ENCODE measurements at regions not wholly inside any gene's neighbourhood (a gene's known extent, or its start where the extent isn't known, plus 50 kb on each side); places are given as distances from the start of the nearest gene placed in this dataset.

DNA sequence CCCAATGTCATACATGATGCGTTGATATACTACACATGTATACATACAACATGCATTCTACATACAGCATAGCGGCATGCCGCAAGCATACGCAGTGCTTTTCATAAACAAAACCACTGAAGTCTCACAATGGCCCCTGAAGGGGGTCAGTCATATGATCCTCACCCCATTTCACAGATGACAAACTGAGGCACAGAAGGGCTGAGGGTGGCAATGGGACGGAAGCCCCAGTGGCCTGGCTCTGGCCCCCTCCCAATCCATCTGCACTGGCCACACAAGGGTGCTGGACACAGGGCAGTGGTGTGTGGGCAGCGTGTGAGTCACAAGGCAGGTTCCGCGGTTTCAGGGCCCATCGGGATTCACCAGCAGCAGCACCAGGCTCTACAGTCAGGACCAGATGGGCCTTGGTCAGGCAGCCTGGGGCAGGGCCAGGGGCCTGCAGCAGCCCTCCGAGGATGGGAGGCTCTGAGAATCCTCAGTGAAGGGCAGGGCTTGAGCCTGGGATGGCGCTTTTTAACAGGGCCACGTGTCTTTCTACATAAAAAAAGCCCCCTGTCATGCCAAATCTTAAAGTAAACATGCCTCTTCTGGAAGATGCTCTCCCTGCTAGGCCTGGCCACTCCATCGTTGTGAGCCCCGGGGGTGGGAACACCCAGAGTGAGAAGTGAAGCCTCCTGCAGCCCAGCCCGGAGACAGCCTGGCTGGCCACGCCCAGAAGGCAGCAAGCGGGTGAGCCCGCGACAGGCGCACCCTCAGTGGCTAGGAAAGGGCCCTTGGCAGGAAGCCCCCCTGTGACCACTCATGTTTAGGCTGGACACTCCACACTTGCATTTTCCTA lies 206.5 kb downstream of the CTTN start:
- DNase-seq (ENCODE audit: low read depth in 4 of 4, low spot score in 3 of 4) = no peak

DNA sequence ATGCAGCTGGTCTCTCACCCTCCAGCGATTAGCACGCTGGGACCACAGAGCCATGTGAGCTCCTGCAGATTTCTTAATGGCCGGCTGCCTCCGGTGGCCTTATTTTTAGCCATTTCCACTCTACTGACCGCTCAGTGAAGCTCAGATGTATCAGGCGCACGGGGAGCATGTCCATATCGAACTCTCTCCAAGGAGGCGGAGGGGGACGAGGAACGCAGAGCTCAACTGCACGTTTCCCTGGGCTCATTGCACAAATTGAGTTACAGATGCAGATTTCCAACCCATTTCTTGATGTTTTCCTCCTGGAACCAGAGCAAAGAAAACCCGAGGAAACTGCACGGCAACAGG lies 207.1 kb downstream of the CTTN start:
- DNase-seq (ENCODE audit: low read depth in 4 of 4, low spot score in 3 of 4) = no peak

DNA sequence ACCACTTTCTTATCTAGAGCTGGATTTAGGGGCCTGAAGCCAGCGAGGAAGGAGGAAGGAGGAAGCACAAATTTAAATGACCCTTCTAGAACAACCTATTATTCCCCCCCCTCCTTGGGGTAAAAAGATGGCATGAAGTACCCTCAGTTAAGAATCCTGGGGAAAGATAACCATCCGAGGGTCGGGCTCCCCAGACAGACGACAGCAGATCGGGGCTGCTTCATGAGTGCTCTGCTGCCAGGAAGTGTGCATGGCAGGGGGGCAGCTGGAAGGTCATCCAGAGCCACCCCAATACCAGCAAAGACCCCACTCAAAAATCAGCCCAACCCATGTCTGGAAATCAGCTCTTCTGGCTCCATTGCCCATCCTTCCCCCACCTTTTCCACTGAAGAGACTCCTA lies 207.5 kb downstream of the CTTN start:
- no peak for DNase-seq (ENCODE audit: low read depth in 4 of 4, low spot score in 3 of 4)

DNA sequence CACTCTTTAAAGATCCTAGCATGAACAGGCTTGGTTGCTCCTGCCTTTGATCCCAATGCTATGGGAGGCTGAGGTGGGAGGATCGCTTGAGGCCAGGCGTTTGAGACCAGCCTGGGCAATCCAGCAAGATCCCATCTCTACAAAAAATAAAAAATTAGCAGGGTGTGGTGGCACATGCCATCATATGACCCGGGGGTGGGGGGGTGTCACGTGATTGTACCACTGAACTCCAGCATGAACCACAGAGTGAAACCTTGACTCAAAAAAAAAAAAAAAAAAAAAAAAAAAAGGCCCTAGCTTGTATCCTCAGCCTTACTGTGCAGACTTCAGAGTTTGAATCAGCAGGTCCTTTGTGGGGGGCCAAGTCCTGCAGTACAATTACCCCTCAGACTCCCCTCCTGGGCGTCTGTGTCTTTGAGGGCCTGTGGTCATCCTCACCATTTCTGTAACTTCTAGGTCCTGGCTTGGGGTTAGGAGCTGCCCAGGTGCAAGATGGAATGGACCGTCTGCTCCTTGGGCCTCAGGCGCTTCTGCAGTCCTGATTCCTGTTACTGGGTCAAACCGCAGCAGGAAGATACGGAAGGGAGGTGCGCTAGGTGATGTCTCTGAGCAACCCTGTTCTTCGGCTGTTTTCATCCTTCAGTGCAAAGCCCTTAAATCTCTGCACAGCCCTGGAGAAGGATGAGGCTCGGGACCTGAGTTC lies 208.1 kb downstream of the CTTN start:
- DNase-seq (ENCODE audit: low read depth in 4 of 4, low spot score in 3 of 4) = no peak

DNA sequence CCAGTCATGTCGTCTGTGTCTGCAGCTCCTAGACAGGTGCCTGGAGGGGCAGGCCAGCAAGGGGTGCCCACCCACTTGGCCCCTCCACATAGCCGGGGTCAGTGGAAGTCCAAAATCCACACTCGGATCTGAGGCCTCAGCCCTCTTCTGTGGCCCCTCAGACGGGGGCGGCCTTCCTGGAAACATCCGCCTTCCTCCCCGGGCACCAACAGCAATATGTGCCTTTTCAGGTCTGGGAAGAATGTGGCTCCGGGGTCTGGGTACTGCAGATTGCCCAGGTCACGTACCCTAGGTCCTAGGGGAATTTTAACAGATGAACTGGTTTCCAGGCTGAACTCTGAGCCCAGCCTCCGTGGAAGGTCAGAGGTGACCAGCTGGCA lies 208.6 kb downstream of the CTTN start:
- DNase-seq (ENCODE audit: low read depth in 4 of 4, low spot score in 3 of 4) = no peak

DNA sequence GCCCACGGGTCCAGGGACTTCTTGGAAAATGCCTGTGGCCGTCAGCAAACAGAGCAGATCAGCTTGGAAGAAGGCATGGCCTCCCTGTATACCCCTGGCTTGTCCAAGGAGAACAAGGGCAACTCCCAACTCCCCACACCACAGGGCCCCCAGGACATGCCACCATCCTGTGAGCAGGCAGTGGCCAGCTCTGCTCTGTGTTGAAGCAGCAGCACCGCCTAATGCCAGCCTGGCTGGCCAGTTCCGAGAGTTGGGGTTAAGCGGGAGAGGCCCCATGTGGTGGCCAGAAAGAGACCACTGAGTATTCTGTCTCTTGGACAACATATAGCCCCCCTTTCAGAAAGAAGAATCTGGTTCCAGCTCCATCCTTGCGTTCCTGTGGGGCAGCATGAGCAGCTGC lies 209.2 kb downstream of the CTTN start:
- no peak for DNase-seq (ENCODE audit: low read depth in 4 of 4, low spot score in 3 of 4)

DNA sequence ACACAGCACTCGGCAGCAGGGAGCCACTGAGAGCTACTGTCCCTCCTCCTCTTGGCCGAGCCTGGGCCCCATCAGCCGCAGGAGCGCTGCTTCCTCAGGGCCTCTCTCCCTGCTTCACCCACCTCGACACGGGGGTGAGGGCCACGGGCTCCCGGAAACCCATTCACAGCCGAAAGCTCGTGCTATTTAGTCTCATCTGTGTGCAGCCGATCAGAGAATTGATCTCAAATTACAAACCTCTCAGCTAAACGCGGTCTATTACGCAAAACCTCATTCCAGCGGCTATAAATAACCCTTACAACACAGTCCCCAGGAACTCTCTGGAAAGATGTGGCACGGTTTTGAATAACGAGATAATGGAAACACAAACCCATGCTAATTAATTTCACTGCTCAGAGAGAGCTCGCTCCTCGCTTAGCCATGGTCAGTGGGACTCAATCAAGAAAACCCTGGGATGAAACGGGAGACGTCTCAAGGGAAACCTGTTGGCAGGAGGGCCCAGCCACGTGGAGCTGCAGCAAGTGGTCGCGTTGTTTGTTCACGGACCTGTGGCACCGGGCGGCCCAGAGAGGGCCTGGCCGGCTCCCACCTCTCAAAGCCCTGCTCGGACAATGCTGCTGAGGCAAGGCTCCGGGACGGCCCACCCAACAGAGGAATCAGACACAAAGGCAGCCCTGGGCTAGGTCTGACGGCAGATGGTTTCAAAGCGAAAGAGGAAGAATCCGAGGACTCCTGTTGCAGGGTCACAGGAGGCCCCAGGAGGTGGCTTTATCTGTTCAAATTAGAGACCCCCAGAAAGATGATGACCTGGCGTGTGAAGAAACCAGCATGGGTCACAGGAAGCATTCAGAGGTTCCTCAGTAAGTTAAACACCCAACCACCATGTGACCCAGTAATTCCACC lies 210.5 kb downstream of the CTTN start:
- peak in 1 of 4 donors; percentile 33 for DNase-seq (ENCODE audit: low read depth in 4 of 4, low spot score in 3 of 4)

DNA sequence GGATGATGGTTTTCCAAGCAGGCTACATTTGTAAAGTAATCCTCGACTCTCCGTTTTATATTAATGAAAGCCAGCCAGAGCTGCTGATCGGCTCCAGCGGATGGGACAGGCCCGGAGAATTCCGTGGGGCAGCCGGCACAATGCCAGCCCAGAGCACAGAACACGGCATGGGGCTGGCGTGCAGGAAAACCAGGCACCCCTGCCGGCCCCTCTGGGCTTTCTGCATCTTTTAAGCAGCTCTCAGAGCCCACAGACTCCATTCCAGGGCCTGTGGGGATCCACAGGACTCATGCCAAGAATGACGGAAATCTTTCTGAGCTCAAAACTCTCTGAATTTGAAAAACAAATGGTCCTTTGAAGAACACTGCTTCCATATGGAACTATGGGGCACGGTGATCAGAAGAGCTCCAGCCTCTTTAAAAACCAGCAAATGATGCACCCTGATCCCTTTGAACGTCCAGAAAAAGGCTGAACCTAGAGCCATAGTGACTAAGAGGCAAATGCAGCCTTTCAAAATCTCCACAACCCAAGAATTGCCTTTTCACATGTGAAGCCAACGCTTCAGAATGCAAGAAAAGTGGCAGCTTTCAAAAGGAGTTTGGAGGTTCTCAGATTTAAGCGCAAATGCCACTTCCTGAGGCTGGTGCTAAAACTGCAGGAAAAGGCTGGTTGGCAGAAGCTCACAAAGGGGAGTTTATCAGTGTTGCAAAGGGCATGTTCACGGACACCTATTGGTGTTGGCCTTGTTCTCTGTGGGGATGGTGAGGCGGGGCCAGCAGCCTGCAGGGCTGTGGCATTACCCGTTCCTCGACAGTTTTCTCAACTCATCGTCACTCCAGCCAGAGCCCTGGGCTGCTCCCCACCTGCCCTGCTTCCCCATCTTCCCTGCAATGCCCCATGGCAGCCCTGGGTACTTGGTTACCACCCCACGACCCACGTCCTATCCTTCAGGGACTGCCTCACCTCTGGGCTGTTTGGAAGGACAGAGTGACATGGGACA lies 212.5 kb downstream of the CTTN start:
- DNase-seq (ENCODE audit: low read depth in 4 of 4, low spot score in 3 of 4) = no peak

DNA sequence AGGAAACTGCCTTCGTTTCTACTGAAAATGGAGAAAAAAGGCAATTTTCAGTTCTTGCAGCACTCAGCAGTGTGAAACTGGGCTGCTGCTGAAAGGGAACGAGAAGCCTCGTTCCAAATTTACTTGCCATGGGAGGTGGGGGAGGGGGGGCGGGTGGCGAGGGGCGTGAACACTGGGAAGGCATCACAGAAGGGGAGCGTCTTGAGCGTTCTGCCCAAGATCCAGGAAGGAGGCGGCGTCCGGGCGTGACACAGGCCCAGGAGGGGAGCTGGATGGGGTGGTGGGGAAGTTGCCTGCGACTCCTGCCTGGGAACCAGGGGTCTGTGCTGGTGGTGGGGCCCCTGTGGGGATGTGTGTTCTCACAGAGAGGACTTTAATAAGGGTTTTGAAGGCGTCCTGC lies 213.5 kb downstream of the CTTN start:
- DNase-seq (ENCODE audit: low read depth in 4 of 4, low spot score in 3 of 4) = no peak

DNA sequence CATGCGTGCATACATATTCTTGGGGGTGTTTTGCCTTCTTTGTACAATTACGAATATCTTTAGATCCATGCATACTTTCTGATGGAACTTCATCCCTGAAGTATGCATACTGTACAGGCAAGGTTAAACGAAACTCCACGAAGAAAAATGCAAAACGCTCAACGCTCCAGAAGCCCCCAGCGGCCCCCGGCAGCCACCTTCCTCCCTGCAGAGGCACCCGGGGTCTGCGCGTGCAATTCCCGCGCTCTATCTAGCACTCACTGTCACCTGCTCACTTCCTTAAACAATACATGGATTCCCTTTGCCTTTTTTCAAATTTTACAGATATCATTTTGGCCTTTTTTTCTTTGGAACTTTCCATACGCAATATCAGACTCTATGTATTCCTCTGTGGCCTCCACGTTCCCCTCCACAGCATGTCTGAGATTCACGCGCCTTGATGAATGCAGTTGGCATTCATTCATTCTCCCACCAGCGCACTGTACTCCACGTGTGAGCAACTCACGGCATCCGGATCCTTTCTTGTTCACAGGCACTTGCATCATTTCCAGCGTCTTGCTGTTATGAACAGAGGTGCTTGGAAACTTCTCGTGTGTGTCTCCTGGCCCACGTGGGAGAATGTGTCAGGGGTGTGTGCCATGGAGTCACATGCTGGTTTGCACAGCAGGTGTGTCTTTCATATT lies 214.3 kb downstream of the CTTN start:
- no peak for DNase-seq (ENCODE audit: low read depth in 4 of 4, low spot score in 3 of 4)

DNA sequence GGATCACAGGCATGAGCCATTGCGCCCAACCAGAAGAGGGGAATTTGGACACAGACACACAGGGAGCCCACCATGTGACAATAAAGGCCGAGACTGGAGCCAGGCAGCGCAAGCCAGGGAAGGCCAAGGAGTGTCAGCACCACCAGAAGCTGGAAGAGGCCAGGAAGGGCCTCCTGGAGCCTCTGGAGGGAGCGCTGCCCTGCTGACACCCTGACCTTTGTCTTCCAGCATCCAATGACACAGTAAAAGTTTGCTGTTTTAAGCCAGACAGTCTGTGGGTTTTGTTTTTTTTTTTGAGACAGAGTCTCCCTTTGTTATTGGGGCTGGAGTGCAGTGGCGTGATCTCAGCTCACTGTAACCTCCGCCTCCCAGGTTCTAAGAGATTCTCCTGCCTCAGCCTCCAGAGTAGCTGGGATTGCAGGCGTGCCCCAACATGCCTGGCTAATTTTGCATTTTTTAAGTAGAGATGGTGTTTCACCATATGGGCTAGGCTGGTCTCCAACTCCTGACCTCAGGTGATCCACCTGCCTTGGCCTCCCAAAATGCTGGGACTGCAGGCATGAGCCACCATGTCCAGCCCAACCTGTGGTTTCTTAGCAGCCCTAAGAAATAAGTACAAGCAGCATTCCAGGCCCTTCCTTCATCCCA lies 215.8 kb downstream of the CTTN start:
- no peak for DNase-seq (ENCODE audit: low read depth in 4 of 4, low spot score in 3 of 4)

DNA sequence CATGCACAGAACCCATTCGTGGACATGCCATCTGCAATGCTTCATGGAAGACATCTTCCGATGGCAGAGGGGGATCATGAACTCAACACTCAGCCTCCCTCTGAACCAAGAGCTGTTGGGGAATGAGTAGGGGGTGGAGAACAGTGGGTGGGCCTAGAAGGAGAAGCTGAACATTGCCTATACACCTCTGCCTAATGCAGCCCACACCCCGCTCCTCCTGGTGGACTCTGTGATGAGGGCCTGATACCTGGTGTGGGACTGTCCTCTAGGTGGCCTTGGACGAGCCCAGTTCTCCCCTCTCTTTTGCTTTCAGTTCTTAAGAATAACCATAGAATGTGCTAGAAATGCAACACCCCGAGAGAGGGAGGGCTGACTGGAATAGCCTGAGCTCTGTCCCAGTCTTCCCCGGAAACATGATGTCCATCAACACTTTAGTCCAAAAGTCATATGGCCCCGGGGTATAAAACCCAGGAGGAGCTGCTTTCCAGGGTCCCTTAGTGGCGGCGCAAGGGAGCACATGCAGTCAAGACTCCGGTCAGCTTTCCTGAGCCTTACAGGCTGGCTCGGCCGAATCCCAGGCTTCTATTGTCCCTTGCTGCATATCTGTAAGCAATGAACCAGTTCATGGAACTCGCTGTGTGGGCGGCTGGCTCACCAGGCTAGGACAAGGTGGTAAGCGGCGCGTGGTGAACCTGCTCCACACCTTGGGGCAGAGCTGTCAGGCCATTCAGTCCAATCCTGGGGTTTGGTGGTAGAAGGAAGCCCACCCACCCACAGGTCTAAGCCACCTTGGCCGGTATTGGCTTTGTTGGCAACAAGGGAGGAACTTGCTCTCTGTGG lies 216.9 kb downstream of the CTTN start:
- no peak for DNase-seq (ENCODE audit: low read depth in 4 of 4, low spot score in 3 of 4)

DNA sequence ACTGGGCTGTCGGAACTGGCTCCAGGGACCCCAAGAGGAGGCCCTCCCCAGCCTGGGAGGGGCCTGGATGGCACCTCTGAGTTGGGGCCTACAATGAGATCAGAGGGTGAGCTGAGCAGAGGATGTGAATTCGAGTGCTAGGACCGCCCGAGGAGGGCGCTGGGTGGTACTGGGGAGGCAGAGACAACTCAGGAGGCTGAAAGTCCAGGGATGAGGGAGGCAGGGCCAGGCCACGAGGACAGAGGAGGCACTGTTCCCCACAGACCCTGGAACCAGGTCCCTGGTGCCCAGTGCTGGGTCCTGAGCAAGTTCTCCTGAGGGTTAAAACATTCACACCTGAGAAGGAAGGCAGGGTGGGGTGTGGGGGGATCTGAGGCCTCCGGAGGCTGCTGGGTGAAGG lies 218.0 kb downstream of the CTTN start:
- no peak for DNase-seq (ENCODE audit: low read depth in 4 of 4, low spot score in 3 of 4)

DNA sequence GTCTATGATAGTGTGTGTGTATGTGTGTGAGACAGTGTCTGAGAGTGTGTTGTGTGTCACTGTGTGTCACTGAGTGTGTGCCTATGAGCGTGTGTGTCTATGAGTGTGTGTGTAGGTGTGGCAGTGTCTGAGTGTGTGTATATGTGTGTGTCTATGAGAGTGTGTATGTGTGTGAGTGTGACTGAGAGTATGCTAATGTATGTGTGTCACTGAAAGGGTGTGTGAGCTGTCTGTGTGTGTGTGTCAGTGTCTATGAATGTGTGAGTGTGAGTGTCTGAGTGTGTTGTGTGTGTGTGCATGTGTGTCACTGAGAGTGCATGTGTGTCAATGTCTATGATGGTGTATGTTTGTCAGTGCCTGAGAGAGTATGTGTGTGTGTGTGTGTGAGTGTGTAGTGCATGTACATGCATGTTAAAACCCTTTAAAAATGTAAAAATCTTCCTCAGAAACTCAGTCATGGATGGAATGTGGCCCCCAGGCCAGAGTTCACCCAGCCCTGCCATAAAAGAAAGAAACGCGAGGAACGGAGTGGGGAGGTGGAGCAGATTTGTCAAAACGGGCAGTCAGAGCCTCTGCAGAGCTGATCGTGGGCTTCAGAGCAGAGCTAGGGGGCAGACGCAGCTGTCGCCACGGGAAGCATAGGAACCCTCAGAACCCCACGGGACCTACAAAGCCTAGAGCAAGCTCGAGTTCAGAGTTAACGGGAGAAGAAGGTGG lies 218.8 kb downstream of the CTTN start:
- no peak for DNase-seq (ENCODE audit: low read depth in 4 of 4, low spot score in 3 of 4)

DNA sequence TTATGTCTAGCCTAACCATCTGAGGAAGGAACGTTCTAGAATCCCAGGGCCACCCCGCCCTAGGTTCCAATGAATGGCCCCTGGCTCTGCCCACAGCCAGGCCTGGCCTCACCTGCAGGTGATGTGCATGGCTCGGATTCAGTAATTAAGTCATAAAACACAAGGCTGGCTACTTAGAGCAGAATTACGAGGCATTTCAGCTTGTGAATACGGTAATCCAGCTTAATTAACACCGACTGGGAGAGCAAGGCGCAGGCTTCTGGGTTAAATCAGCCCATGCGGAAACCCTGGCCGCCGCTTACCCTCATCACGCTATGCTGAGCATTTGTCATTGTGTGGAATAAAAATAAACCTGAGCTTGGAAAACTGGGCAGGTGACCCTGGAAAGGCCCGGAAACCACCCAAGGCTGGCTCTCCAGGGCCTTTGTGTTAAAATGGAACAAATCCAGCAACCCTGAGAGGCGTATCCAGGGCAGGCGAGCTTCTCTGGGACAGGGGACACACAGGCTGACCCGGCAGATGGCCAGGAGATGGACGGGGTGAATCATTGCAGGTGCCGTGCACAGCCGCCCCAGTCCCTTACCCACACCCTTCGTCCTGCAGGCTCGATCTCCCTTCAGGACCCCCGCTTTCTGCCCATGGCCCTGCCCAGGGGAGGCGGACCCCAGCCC lies 220.2 kb downstream of the CTTN start:
- DNase-seq (ENCODE audit: low read depth in 4 of 4, low spot score in 3 of 4) = no peak

DNA sequence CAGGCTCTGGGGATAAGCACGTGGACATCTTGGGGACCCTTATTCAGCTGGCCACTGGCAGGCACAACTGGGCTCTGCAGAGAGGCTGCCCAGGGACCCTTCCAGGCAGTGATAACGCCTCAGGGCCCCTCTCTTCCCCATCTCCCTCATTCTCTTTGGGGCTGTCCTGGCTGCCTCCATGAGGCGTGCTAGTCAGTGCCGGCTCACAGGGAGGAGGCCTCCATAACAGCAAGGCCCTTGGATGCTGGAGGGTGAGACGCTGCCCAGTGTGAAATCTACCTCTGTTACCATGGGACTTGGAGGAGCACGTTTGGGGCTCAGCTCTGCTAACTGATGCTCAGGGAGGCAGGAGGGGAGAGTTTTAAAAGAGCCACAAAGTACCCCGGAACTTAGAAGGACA lies 221.3 kb downstream of the CTTN start:
- DNase-seq (ENCODE audit: low read depth in 4 of 4, low spot score in 3 of 4) = no peak

Measured in left renal pelvis (tissue), 4 donors.